Nephron progenitor cell (in vitro differentiated cells): ENCODE measurements at regions not wholly inside any gene's neighbourhood (a gene's known extent, or its start where the extent isn't known, plus 50 kb on each side); places are given as distances from the start of the nearest gene placed in this dataset.

Source experiments
- DNase-seq: peaks from one replicate; pipeline ENCODE4 v3.0.0; 2021
- H3K27ac Mint-ChIP-seq: 2 replicates; pipeline ENCODE4 v1.8.0; 2021; ENCODE audit warnings: mild to moderate bottlenecking, moderate library complexity, mixed read lengths
- H3K27me3 Mint-ChIP-seq: 2 replicates; pipeline ENCODE4 v1.8.0; 2021; ENCODE audit warnings: mild to moderate bottlenecking, low read depth, mixed read lengths; ENCODE audit not compliant: poor library complexity
- H3K36me3 Mint-ChIP-seq: 2 replicates; pipeline ENCODE4 v1.8.0; 2021; ENCODE audit warnings: low read depth, mixed read lengths
- H3K4me1 Mint-ChIP-seq: 2 replicates; pipeline ENCODE4 v1.8.0; 2021; ENCODE audit warnings: mixed read lengths
- H3K4me3 Mint-ChIP-seq: 2 replicates; pipeline ENCODE4 v1.8.0; 2021; ENCODE audit warnings: mild to moderate bottlenecking, moderate library complexity, mixed read lengths
- H3K9me3 Mint-ChIP-seq: 2 replicates; pipeline ENCODE4 v1.8.0; 2021; ENCODE audit warnings: mild to moderate bottlenecking, moderate library complexity, mixed read lengths
- CTCF ChIP-seq: fragments of 200-600 bp; sonication (generic); IDR thresholded peaks from 2 replicates; pipeline ENCODE4 v1.5.0; 2021; ENCODE audit warnings: antibody characterized with exemption

- DNase-seq = no peak
- Mint-ChIP-seq H3K27me3 (peaks cover 7% of the 10 kb centered on the region), H3K4me3 (no peak overlapping the region), H3K9me3 (peaks cover 26% of the 10 kb centered on the region), H3K27ac (peak overlapping the region; percentile 79), H3K36me3 (peaks cover 22% of the 10 kb centered on the region), H3K4me1 (peaks cover 54% of the 10 kb centered on the region)
- TF ChIP-seq CTCF = no peak
These were observed 469.0 kb upstream of the IGFBP3 start for GRCh38 chr7:46390042-46390441.

GRCh38 chr7:46389146-46389545, 468.1 kb upstream of the IGFBP3 start:
- Mint-ChIP-seq H3K27me3 (peaks cover 7% of the 10 kb centered on the region), H3K36me3 (peaks cover 22% of the 10 kb centered on the region), H3K4me3 (no peak overlapping the region), H3K9me3 (peaks cover 26% of the 10 kb centered on the region), H3K27ac (no peak overlapping the region), H3K4me1 (peaks cover 53% of the 10 kb centered on the region)
- DNase-seq = no peak
- no peak for TF ChIP-seq CTCF

GRCh38 chr7:46387646-46388045, 466.6 kb upstream of the IGFBP3 start:
- Mint-ChIP-seq H3K36me3 (peaks cover 32% of the 10 kb centered on the region), H3K9me3 (peaks cover 36% of the 10 kb centered on the region), H3K4me1 (peaks cover 52% of the 10 kb centered on the region), H3K27ac (no peak overlapping the region), H3K27me3 (peaks cover 7% of the 10 kb centered on the region), H3K4me3 (no peak overlapping the region)
- no peak for DNase-seq
- TF ChIP-seq CTCF = no peak

- no peak for DNase-seq
- peaks cover 36% of the 10 kb centered on the region for H3K36me3 Mint-ChIP-seq
- TF ChIP-seq CTCF = no peak
- H3K27ac Mint-ChIP-seq = no peak overlapping the region
- H3K4me1 Mint-ChIP-seq = peaks cover 44% of the 10 kb centered on the region
- H3K4me3 Mint-ChIP-seq = no peak overlapping the region
- peaks cover 37% of the 10 kb centered on the region for H3K9me3 Mint-ChIP-seq
- H3K27me3 Mint-ChIP-seq = peaks cover 7% of the 10 kb centered on the region
These were observed 465.6 kb upstream of the IGFBP3 start for GRCh38 chr7:46386428-46387399.

- Mint-ChIP-seq H3K4me1 (peaks cover 35% of the 10 kb centered on the region), H3K9me3 (peaks cover 43% of the 10 kb centered on the region), H3K27ac (no peak overlapping the region), H3K36me3 (peaks cover 40% of the 10 kb centered on the region), H3K4me3 (no peak overlapping the region), H3K27me3 (peaks cover 7% of the 10 kb centered on the region)
- DNase-seq = no peak
- no peak for TF ChIP-seq CTCF
These were observed 464.7 kb upstream of the IGFBP3 start for GRCh38 chr7:46385662-46386309.
